Right lobe of liver (tissue), 4 donors: ENCODE measurements at regions not wholly inside any gene's neighbourhood (a gene's known extent, or its start where the extent isn't known, plus 50 kb on each side); places are given as distances from the start of the nearest gene placed in this dataset.

ENCODE experiments used
- CTCF ChIP-seq, 4 donors: fragments of 200-600 bp in 3 of 4; fragments of 450-650 bp in 1 of 4; IDR thresholded peaks; one replicate each; pipeline versions ENCODE4 v1.5.1 to v1.8.0; 2016 to 2022; ENCODE audit warnings: antibody characterized with exemption in 4 of 4, mild to moderate bottlenecking in 2 of 4
- POLR2A ChIP-seq: fragments of 450-650 bp; IDR thresholded peaks from one replicate; pipeline ENCODE4 v1.6.1; 2017; ENCODE audit warnings: antibody characterized with exemption, mild to moderate bottlenecking
- donor health status: DM: no; HTN: no; CAD: no.
- donor health status: DM: no; HTN: no; CAD: no.
- donor health status: DM: no; HTN: yes; CAD: no.

DNA sequence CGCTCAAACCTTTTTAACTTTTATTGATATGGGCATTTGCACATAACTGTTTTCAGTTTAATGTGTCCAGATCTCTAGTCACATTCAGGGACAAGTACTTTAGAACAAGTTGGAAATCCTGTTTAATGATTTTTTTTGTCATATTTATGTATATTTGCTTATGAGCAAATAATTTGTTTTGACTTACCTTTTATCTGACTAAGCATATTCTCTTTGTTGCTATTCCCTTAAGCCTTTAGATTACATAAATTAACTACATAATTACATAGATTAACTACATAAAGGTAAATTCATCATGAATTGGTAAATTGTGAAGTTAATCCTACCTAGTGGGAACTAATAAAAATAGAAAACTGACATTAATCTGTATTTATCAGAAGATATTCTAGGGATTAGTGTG is 523.5 kb upstream of the MAN1A1 start:
- TF ChIP-seq CTCF (IDR thresholded peaks at IDR 0.05) (no peak), POLR2A (no peak)
